Ecto neural progenitor cell (in vitro differentiated cells): ENCODE measurements at regions not wholly inside any gene's neighbourhood (a gene's known extent, or its start where the extent isn't known, plus 50 kb on each side); places are given as distances from the start of the nearest gene placed in this dataset.

Experiments used
- DNase-seq: peaks from one replicate; pipeline ENCODE4 v3.0.0-alpha.2; 2018; ENCODE audit warnings: low spot score

DNA sequence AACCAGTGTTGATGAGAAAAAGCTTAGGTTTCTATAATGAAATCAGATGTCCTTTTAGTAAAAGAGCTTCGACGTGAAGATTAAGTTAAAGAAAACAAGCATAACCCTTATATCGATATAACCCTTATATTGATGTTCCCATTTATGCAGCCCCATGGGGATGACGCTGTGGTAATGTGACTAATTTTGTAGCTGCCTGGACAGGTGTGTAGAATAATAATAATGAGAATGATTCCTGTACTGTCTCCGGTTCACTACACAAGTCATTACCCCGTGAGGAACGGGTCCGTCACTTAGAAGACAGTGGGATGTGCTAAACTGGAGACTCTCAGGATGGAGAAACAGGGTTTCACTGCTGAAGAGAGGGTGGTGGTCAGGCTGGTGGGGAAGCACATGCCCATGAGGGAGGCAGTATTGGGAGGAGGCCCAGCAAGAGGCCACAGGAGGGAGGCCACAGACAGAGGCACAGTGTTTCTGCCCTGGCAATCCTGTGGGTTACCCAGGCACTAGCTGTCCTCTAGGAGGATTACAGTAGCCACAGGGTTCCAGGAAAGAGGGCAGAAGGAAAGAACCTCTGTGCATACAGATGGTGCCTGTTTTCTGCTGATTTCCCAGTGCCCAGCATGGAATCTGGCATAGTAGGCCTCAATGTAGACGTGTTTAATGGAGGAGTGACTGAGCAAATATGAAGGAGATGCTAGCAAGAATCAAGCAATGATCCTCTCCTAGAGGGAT is 191.1 kb upstream of the TSC22D2 start:
- DNase-seq, result no peak

DNA sequence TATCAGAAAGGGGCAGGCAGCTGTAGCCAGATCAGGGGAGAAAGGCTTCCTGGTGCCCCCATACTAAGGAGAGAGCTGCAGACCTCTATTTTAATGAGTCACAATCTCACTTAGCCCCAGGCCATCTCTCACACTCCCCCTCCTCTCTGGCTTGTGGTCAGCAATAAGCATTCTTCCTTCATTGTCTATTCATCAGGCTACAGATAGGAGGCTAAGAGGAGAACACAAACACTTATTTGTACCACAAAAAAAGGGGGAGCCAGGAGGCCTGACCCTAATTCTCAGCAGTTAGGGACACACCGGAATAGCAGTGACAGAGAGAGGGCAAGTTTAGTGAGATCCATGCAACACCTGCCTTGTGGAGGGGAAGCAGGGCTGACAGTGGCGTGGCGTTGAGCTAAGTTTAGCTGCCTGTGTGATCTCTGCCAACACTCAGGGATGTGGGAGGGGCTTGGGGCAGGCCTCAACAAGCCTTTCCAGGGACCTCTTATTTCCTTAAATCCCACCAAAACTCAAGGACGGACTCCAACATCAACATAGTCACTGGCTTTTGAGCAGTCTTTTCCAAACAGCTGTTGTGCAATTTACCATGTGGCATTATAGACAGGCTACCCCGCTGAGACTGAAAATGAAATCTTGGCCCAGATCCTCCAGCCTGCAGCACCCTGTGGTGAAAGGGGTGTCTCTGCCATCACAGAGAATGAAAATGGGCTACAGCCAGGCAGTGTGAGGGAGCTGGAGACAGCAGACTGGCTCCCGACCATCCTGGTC is 191.9 kb upstream of the TSC22D2 start:
- no peak for DNase-seq

DNA sequence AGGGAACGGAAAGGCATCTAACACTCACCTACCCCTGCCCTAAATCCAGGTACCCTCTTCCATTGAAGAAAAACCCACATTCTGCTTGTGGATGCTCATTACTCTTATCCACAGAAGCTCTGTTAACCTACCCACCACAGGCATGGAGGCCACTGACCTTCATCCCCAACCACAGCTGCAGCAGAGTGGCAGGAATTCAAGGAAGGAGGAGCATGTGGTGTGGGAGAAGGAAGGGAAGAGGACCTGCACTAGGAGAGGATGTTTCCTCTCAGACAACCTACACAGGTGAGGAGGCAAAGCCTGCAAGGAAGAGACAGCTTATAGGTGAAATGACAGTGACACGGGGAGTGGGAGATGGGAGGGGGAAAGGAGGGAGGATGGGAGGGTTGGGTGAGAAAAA is 192.5 kb upstream of the TSC22D2 start:
- no peak for DNase-seq

DNA sequence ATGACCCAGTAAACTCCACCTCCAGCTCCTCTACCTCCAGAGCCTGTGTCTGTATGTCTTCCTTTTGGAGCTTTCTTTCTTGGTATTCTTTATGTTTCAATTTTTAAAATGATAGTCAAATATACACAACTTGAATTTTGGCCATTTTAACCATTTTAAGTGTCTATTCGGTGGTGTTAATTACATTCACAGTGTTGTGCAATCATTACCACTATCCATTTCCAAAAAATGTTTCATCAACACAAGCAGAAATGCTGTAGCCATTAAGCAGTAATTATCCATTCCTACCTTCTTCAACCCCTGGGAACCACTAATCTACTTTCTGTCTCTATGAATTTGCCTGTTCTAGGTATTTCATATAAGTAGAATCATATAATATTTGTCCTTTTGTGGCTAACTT is 194.5 kb upstream of the TSC22D2 start:
- no peak for DNase-seq

DNA sequence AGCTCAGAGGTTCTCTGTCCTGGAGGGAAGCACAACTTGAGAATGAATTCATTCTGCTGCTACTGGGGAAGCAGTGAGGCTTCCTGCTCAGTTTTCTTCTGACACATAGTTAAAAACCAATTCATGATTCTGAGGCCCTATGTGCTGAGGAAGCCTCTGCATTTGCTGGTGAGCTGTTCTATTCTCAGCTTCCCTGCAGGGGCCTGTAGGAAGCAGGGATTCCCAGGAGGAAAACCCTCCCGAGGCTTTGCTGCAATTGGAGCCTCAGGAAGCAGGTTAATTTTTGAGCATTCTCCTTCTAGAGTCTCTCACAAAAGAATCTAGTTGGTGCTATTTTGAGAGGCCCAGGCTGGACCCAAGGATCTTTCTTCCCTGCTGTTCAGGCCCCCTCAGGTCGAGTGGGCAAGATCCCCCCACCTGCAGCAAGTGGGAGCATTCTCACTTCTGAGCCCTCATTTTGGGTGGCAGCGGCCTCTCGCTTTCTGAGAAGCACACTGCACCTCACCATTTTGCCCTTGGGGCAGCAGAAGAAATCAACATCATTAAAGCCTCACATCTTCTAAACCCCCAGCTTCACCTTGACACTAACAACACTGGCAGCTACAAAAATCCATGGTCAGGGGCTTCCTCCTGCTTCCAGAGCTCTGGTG is 197.5 kb upstream of the TSC22D2 start:
- DNase-seq, result no peak

DNA sequence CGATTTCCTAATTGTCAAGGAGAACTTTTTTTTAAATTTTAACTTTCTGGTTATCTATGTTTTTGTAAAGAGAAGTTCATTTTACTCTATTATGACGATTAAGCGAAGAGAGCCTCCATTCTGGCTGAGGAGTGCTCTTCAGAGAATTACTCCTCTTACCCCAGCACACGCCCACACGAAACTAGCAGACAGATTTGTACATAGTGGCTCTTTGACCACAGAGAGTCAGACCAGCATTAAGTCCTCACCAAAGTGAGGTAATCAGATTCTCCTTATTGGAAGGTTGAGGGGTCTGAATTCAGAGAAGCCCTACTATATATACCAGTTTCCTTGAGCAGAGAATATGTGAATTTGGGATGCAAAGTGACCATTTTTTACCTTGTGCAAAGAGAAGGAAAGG is 204.8 kb upstream of the TSC22D2 start:
- DNase-seq, result no peak

DNA sequence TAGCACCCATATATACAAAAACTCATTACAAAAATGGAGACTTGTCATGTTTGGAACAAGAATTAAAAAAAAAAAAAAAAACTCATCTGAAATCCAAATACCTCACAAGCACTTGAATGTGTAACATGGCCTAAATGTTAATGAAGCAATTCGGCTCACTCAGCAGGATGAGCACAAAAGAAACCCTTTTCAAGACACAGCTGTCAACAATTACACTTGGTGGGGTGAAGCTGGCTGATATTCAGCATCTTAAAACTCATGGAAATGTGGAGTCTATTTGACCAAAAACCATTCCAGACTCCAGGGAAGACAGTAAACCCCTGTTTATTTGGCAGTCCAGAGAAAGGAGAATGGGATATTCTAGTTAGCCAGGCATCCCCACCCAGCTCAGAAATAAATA is 205.4 kb upstream of the TSC22D2 start:
- no peak for DNase-seq

DNA sequence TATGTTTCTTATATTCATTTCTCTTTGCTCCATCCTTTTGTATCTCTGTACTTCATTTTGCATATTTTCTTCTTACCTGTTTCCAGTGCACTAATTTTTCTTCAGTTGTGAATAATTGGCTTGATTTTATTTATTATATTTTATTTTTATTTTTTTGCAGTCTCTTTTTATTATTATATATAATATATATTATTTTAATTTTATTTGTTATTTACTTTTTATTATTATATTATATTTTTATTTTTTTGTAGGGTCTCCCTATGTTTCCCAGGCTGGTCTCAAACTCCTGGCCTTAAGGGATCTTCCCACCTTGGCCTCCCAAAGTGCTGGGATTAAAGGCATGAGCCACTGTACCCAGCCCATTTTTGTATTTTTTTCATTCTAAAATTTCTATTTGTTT is 213.1 kb upstream of the TSC22D2 start:
- DNase-seq, result no peak

DNA sequence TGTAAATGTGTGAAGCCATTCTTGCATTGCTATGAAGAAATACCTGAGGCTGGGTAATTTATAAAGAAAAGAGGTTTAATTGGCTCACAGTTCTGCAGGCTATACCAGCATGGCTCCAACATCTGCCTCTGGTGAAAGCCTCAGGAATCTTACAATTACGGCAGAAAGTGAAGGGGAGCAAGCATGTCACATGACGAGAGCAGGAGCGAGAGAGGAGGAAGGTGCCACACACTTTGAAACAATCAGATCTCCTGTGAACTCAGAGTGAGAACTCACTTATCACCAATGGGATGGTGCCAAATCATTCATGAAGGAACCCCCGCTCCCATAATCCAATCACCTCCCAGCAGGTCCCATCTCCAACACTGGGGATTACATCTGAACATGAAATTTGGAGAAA is 213.6 kb upstream of the TSC22D2 start:
- DNase-seq, result no peak

DNA sequence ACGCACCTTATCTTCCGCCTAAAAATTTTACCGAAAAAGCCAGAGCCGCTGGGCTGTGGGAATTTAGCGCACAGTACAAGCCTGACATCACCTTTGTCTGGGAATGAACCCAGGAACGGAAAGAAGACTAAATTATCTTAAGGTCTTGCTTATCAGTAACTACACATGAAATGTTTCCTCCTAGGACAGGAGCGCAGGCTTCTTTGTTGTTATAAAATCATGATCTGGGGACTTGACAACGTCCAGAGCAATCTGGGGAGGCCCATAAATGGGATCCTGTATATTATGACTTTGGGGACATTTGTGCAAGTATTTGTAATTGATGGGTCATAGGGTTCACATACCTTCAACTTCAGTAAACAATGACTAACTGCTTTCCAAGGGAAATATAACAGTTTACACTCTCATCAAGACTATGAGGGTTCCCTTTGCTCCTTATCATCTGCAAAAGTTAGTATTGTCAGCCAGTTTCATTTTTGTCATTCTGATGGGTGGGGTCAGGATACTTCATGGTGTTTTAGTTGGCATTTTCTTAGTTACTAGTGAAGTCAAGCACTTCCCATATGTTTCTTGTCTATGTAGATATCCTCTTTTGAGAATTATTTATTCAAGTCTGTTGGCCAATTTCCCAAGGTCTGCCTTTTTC is 213.9 kb upstream of the PFN2 start:
- no peak for DNase-seq

DNA sequence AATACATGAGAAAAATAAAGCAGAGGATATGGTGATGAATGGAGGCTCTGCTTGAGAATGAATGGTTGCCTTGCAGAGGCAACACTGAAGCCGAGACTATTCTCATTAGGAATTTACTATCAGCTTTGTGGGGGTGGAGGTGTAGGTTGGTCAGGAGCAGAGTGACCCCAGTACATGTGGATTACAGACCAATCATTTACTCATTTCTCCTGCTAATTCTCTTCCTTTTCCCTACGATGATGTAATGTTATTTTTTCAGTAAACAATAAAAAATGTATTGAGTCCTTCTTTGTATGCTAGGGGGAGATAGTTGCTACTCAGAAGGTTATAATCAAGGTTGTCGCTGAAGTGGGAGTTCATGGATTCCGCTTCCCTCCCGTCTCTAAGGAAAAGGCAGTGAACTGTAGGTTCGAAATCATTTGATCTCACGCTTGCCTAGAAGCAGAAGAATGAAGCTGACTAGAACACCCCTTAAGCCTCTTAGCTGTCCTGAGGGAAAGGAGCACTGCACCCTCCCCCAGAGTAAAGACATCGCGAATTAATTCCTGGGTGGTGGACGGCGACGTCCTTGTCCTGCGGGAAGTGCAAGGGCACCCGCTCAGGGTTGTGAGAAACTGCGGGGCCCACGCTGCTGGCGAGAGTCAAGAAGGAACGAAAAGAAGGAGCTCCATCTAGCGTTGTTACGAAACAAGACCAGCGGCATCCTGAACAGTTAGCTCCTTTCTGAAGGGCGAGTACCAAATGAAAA is 213.2 kb upstream of the PFN2 start:
- peak; percentile 83 for DNase-seq

DNA sequence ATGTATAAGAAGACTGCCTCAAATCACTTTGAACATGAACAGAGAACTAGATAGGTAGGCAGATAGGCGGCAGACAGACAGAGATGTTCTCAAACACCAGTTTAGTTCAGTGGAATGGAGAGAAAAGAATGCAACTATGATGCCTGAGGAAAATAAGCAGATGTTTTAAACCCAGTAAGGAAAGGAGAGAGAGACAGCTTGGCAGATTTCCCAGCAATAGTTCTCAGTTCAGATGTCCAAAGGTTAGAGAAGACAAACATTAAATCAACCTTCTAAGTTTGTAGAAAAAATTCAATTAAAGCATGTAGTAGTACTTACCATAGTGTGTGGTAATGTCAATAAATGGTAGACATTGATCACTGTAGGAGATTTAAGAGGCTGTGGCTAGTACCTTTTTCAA is 209.6 kb upstream of the PFN2 start:
- no peak for DNase-seq

DNA sequence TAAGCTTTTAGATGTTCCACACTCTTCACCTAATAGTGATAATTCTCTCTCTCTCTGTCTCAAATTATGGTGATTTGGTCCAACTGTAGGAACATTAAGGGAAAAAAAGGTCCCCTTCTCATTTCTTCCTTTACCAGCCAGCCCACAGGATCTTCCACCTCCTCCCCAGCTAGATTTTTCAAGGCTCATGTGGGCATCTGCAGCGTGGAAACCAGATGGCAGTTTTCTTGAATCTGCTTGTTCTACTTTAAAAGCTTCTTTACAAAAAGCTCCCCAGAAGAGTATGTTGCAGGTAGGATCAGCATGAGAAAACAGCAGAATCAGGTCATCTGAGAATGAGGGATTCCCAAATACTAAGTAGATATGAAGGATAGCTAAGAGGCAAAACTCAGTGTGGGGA is 208.6 kb upstream of the PFN2 start:
- DNase-seq, result no peak

DNA sequence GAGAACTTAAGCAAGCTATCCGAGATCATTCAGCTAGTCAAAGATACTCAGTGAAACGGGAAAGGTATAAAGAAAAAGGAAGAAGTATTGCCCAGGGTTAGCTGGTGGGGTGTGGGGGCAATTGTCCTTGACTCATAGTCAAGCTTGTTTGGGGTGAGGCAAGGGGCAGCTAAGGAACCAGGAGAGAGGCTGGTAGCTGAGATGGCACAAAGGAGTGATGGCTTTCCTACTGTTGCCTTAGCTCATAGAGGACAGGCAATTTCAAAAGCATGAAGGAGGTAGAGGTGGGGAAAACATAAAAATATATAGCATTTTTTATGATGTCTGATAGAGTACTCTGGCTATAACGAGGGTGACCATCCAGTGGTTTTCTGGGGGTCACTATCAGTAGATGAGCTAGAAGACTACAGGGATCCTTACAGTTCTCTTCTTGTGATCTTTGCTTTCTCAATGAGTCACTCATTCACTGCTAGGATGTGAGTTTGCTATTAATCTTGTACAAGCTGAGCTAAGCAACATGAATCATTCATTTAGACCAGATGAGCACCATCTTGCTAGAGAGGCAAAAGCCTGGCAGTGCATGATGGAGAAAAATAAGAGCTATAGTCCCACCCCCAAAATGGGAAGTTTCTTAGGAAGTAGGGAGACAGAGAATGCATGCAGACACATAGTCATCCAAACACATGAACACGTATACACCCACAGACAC is 207.1 kb upstream of the PFN2 start:
- no peak for DNase-seq

DNA sequence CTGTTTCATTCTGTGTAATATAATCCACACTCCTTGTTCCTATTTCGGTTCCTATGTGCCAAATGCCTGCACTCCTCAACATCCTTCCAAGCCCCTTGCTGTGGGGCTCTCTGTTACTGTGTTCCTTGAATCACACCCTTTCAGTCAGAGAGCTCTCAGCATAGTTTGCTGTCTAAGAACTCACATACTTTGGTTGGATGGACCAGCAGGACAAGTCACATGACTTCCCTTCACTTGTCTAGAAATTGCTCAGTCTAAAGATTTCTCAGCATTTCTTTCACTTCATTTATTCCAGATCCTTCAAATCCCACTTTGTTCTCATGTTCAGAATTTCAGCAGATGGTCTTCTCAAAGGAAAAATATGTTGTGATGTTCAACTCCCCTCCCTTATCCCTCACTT is 203.5 kb upstream of the PFN2 start:
- DNase-seq, result no peak

DNA sequence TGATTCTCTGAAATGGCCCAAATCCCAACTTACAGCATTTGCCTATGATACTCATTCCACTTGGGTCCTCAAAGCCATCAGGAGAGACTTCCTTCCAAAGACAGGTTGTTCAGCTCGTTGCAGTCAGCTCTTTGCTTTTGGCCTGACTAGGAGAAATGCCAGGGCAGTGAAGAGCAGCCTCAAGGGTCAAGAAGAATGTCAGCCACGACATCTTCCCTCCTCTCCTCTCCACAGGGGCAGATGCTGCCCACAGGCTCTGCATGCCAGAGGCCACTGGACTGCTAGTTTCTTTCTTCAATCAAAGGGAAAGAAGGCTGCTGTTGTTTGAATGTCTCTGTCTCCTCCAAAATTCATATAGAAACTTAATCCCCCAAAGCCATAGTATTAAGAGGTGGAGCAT is 201.7 kb upstream of the PFN2 start:
- DNase-seq, result no peak

DNA sequence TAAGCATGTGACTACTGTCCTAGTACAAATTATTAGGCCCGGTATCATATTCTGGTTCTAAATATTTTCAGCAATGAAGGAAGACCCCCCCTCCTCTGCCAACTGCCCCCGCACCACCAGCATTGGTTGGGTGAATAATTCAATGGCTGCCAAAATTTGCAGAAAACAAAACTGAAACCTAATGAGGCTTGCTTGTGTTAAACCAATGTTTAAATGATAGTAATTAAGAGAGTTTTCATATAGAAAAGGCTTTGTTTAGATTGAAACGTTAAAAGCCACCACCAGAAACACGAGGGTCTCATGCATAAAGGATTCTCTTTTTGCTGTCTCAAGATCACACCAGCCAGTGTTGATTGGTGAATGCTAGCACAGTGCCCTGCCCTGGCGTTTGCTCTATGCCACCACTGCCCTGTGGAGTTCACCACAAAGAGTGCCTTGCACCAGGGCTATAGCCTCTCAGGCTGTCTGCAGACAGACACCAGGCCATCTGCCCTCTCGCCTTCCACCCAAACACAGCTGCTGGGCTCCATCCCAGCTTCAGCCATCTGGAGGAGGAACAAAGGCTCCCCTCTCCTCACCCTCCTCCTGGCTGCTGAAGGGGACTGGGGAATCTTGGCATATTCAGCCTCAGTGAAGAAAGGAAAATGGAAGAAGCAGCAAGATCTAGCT is 200.3 kb upstream of the PFN2 start:
- DNase-seq, result no peak

DNA sequence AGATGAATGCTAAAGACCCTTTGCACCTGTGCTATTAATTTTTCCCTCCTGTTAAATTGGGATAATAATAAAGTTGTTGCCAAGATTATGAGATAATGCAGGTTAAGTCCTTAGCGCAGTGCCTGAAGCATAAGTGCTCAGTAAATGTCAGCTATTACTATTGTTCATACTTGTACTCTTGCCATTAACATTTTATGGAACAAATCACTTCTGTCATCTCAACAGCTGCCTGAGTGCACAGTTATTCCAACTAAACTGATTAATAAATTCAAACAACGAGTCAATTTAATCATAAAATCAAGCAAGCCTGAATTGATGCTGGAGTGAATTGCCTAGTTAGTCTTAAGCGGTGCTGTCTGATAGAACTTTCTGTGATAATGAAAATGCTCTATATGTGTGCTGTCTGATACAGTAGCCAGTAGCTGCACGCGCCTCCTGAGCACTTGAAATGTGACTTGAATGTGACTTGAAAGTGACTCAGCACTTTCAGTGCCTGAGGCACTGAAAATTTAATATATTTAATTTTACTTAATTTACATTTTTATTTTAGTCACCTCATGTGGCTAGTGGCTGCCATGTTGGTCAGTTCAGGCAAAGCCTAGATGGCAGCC is 198.7 kb upstream of the PFN2 start:
- DNase-seq, result no peak

DNA sequence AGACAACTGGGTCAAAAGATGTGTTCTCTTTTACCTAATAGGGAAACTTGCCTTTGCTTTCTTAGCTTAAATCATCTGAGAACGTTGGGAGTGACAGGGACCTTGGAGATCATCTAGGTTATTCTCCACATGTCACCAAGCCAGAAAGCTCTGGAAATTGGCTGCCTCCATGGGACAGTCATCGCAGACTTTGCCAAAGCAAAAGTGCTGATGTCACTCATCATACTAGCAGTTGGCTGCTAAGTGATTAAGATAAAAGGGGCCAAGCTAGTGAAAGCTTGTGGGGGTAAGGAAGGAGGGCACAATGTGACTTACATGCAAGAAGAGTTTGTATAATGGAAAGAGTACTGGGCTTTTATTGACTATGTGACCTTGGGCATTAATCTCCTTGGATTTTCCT is 198.0 kb upstream of the PFN2 start:
- no peak for DNase-seq

DNA sequence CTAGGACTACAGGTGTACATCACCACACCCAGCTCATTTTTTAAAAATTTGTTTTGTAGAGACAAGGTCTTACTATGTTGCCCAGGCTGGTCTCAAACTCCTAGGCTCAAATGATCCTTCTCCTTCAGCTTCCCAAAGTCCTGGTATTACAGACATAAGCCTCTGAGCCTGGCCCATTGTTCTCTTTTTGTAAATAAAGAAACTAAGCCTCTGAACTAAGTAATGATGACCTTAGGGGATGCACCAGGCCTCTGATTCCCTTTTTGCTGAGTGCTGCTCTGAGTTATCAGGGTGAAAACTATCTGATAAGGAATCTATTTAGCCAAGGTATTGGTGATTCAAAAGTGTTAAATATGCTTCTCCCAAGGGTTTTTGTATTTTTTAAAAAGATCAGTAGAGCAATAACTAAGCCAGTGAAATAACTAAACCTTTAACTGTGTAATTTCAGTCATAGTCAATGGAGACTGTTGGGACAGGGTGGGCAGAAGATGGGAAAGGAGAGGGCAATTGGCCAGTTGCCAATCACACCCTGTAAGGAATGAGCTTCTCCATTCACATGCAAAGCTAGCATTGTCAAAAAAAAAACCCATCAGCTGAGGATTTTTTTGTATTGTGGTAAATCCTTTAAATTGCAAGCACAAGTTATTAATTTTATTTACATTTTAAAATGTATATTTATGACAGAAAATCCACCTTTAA is 194.8 kb upstream of the PFN2 start:
- no peak for DNase-seq
